ENCODE measurements at regions not wholly inside any gene's neighbourhood (a gene's known extent, or its start where the extent isn't known, plus 50 kb on each side); places are given as distances from the start of the nearest gene placed in this dataset.
A peak's percentile ranks its signal among the peaks of the same experiment; 100 is the strongest.

DNA sequence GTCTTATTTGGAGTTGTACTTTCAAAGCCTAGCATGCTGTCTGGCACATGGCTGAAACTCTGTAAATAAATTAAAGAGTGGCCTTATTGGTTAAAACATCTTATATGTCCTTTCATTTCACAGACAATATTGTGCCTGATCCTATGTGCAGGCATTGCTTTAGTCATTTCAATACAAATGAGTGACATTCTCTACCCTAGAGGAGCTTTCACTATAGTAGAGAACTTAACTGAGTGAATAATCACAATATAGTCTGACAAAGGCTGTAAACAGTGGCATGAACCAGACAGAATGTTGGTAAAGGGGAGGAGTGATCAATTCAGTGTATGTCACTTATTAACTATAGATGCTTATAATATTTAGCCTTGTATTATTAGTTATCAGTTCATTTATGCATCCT lies 481.8 kb downstream of the TFAP2B start:
- Histone ChIP-seq H3K9me3 (no peaks in the 10 kb centered on the region), H3K4me1 (peaks cover 0 to 15% (median 0%) of the 10 kb centered on the region in 12 donors), H3K27ac (no peak overlapping the region), H3K27me3 (no peaks in the 10 kb centered on the region), H3K4me3 (no peak overlapping the region), H3K36me3 (no peaks in the 10 kb centered on the region)
- no peak for TF ChIP-seq POLR2A (IDR thresholded peaks at IDR 0.05)
- TF ChIP-seq, protein P1, sequence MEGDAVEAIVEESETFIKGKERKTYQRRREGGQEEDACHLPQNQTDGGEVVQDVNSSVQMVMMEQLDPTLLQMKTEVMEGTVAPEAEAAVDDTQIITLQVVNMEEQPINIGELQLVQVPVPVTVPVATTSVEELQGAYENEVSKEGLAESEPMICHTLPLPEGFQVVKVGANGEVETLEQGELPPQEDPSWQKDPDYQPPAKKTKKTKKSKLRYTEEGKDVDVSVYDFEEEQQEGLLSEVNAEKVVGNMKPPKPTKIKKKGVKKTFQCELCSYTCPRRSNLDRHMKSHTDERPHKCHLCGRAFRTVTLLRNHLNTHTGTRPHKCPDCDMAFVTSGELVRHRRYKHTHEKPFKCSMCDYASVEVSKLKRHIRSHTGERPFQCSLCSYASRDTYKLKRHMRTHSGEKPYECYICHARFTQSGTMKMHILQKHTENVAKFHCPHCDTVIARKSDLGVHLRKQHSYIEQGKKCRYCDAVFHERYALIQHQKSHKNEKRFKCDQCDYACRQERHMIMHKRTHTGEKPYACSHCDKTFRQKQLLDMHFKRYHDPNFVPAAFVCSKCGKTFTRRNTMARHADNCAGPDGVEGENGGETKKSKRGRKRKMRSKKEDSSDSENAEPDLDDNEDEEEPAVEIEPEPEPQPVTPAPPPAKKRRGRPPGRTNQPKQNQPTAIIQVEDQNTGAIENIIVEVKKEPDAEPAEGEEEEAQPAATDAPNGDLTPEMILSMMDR (IDR thresholded peaks at IDR 0.05) = no peak
- DNase-seq (no peak), ATAC-seq (no peak)
- intact Hi-C loops (cut with DNase I) = no loop called here

DNA sequence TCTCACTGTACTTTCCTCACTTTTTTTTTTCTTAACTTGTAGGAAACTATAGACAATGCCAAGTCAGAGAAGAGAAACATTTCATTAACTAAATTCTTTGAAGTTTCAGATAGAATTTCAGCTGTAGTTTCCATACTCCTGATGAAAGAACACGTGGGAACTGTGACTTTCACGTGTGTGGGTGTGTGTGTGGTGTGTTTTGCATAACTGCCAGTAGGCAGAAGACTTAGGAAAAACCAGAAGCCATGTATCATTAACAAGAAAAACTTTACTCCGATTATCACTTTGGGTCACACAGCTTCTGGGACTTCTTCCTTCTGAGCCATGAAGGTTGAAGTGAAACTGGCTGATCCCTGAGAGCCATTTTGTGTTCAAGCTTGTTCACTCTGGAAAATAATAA lies 483.3 kb downstream of the TFAP2B start:
- Histone ChIP-seq H3K4me1 (peaks cover 0 to 15% (median 0%) of the 10 kb centered on the region in 12 donors), H3K4me3 (no peak overlapping the region), H3K36me3 (no peaks in the 10 kb centered on the region), H3K27ac (peak overlapping the region in 1 of 12 donors; percentile 61), H3K9me3 (no peaks in the 10 kb centered on the region), H3K27me3 (no peaks in the 10 kb centered on the region)
- 36 to 49% (median 43%) methylated on average over 3 of the region's 3 CpGs for WGBS, 4 donors
- DNase-seq = no peak
- no peak for ATAC-seq
- intact Hi-C loops (cut with DNase I) = no loop called here
- TF ChIP-seq POLR2A (IDR thresholded peaks at IDR 0.05) = no peak
- TF ChIP-seq, protein P1 (IDR thresholded peaks at IDR 0.05) = no peak

DNA sequence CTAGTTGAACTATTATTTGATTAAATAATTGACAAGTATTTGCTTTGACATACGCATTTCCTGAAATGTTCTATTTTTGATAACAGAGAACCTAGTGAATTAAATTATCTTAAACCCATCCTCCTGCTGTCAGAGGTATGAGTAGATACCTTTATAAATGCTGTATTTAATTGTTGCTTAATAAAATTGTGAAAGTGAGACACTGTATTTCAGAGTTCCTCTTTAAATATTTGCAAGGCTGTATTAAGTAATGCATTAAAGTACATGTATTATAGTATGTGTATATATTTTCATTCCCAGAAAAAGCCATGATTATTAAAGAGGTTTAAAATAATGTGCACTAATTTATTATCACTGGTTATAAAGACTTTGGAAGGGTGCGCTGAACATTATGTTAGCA lies 483.8 kb downstream of the TFAP2B start:
- Histone ChIP-seq H3K27me3 (no peaks in the 10 kb centered on the region), H3K4me1 (peaks cover 0 to 15% (median 0%) of the 10 kb centered on the region in 12 donors), H3K9me3 (no peaks in the 10 kb centered on the region), H3K27ac (peak overlapping the region in 1 of 12 donors; percentile 61), H3K4me3 (no peak overlapping the region), H3K36me3 (no peaks in the 10 kb centered on the region)
- intact Hi-C loops (cut with DNase I) = no loop called here
- TF ChIP-seq, protein P1 (IDR thresholded peaks at IDR 0.05) = no peak
- no peak for TF ChIP-seq POLR2A (IDR thresholded peaks at IDR 0.05)
- WGBS, 4 donors = 90 to 96% (median 93%) methylated on average over 2 of the region's 2 CpGs
- ATAC-seq (no peak), DNase-seq (no peak)

DNA sequence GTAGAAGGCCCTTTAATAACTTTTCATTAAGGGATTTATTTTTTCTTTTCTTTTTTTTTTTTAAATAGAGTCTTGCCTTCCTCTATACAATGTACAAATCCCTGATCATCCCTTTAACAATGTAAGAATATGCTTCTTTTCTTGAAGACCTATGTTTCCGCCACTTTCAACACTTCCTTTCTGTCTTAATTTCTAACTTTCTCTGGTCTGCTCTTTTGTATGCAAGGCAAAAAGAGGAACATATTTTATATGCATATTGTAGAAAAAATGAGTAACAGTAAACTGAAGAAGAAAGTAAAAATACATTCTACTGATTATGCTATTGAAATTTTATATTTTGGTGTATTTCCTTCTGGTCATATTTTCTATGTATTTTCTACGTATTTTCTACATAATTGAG lies 484.7 kb downstream of the TFAP2B start:
- DNase-seq = no peak
- TF ChIP-seq, protein P1 (IDR thresholded peaks at IDR 0.05) = no peak
- no peak for TF ChIP-seq POLR2A (IDR thresholded peaks at IDR 0.05)
- H3K4me1 ChIP-seq = peaks cover 0 to 15% (median 0%) of the 10 kb centered on the region in 12 donors
- 74 to 86% (median 80%) methylated on average over 2 of the region's 2 CpGs for WGBS, 4 donors
- H3K27me3 ChIP-seq = no peaks in the 10 kb centered on the region
- H3K4me3 ChIP-seq = no peak overlapping the region
- no peaks in the 10 kb centered on the region for H3K36me3 ChIP-seq
- intact Hi-C loops (cut with DNase I) = no loop called here
- H3K9me3 ChIP-seq = no peaks in the 10 kb centered on the region
- H3K27ac ChIP-seq = peak overlapping the region in 1 of 12 donors; percentile 61
- no peak for ATAC-seq

Data from heart left ventricle (tissue), 16 donors.